ACC112 (cell line): ENCODE measurements at regions not wholly inside any gene's neighbourhood (a gene's known extent, or its start where the extent isn't known, plus 50 kb on each side); places are given as distances from the start of the nearest gene placed in this dataset.
"Not testable (repeated sequence)": the region's sequence is repeated elsewhere in the genome, so short reads cannot be mapped to it uniquely, and the experiment has no call there.

Experiments used
- H2AFZ ChIP-seq: fragments of 200-600 bp; sonication (generic); one replicate; pipeline ENCODE4 v1.6.0; 2017; ENCODE audit warnings: antibody characterized with exemption, low read length; ENCODE audit not compliant: unreplicated experiment
- H3K27ac ChIP-seq: fragments of 200-600 bp; sonication (generic); 2 replicates; pipeline ENCODE4 v1.5.1; 2014; ENCODE audit warnings: low read depth, mild to moderate bottlenecking, antibody characterized with exemption, low read length, moderate library complexity
- H3K27me3 ChIP-seq: fragments of 200-600 bp; sonication (generic); 2 replicates; pipeline ENCODE4 v1.6.1; 2014; ENCODE audit warnings: mild to moderate bottlenecking, antibody characterized with exemption, low read length, moderate library complexity, mixed read lengths; ENCODE audit not compliant: insufficient read depth
- H3K36me3 ChIP-seq: fragments of 200-600 bp; sonication (generic); 2 replicates; pipeline ENCODE4 v1.6.1; 2016; ENCODE audit warnings: mild to moderate bottlenecking, antibody characterized with exemption, low read length, moderate library complexity, mixed read lengths; ENCODE audit not compliant: insufficient read depth
- H3K4me1 ChIP-seq: fragments of 200-600 bp; sonication (generic); one replicate; pipeline ENCODE4 v1.6.1; 2016; ENCODE audit warnings: low read length, mixed read lengths; ENCODE audit not compliant: insufficient read depth, unreplicated experiment, control insufficient read depth
- H3K4me3 ChIP-seq: fragments of 200-600 bp; sonication (generic); 2 replicates; pipeline ENCODE4 v1.5.1; 2014; ENCODE audit warnings: mild to moderate bottlenecking, low read depth, low read length
- H3K79me2 ChIP-seq: fragments of 200-600 bp; sonication (generic); one replicate; pipeline ENCODE4 v1.6.0; 2016; ENCODE audit warnings: low read length; ENCODE audit not compliant: control insufficient read depth, unreplicated experiment, insufficient read depth

GRCh38 chr2:62654876-62655359 is 50.6 kb upstream of the EHBP1 start:
- no peaks in the 10 kb centered on the region for H3K36me3 ChIP-seq
- H3K4me1 ChIP-seq = peaks cover 17% of the 10 kb centered on the region
- no peak overlapping the region for H2AFZ ChIP-seq
- no peak overlapping the region for H3K4me3 ChIP-seq
- no peaks in the 10 kb centered on the region for H3K27me3 ChIP-seq
- H3K27ac ChIP-seq = no peak overlapping the region
- no peaks in the 10 kb centered on the region for H3K79me2 ChIP-seq

- Histone ChIP-seq H3K4me1 (peaks cover 12% of the 10 kb centered on the region), H3K27ac (no peak overlapping the region), H3K27me3 (no peaks in the 10 kb centered on the region), H2AFZ (no peak overlapping the region), H3K36me3 (no peaks in the 10 kb centered on the region), H3K4me3 (no peak overlapping the region), H3K79me2 (no peaks in the 10 kb centered on the region)
Observed at GRCh38 chr2:62654423-62654791, 51.1 kb upstream of the EHBP1 start.

- H3K4me1 ChIP-seq = peaks cover 11% of the 10 kb centered on the region
- H3K4me3 ChIP-seq = no peak overlapping the region
- no peaks in the 10 kb centered on the region for H3K79me2 ChIP-seq
- H3K27ac ChIP-seq = no peak overlapping the region
- no peak overlapping the region for H2AFZ ChIP-seq
- no peaks in the 10 kb centered on the region for H3K36me3 ChIP-seq
- H3K27me3 ChIP-seq = no peaks in the 10 kb centered on the region
Observed at GRCh38 chr2:62653582-62654422, 51.7 kb upstream of the EHBP1 start.

- not testable (repeated sequence) for H2AFZ ChIP-seq, H3K36me3 ChIP-seq, H3K27me3 ChIP-seq, H3K4me1 ChIP-seq, H3K4me3 ChIP-seq, H3K79me2 ChIP-seq, H3K27ac ChIP-seq
Observed at GRCh38 chr2:62649087-62649486, 56.4 kb upstream of the EHBP1 start.

- H3K79me2 ChIP-seq = no peaks in the 10 kb centered on the region
- no peaks in the 10 kb centered on the region for H3K36me3 ChIP-seq
- no peaks in the 10 kb centered on the region for H3K27me3 ChIP-seq
- H3K4me3 ChIP-seq = no peak overlapping the region
- peaks cover 6% of the 10 kb centered on the region for H3K4me1 ChIP-seq
- no peak overlapping the region for H3K27ac ChIP-seq
- no peak overlapping the region for H2AFZ ChIP-seq
Observed at GRCh38 chr2:62643100-62643471, 62.4 kb upstream of the EHBP1 start.

GRCh38 chr2:62642429-62643099 is 62.9 kb upstream of the EHBP1 start:
- no peak overlapping the region for H3K27ac ChIP-seq
- H3K79me2 ChIP-seq = no peaks in the 10 kb centered on the region
- H3K4me3 ChIP-seq = no peak overlapping the region
- H3K36me3 ChIP-seq = no peaks in the 10 kb centered on the region
- H3K4me1 ChIP-seq = peaks cover 6% of the 10 kb centered on the region
- no peaks in the 10 kb centered on the region for H3K27me3 ChIP-seq
- no peak overlapping the region for H2AFZ ChIP-seq

GRCh38 chr2:62641936-62642335 is 63.6 kb upstream of the EHBP1 start:
- Histone ChIP-seq H3K36me3 (no peaks in the 10 kb centered on the region), H3K4me1 (peaks cover 6% of the 10 kb centered on the region), H3K79me2 (no peaks in the 10 kb centered on the region), H3K27ac (no peak overlapping the region), H2AFZ (no peak overlapping the region), H3K4me3 (no peak overlapping the region), H3K27me3 (no peaks in the 10 kb centered on the region)

GRCh38 chr2:62641410-62641843 is 64.1 kb upstream of the EHBP1 start:
- H2AFZ ChIP-seq = peak overlapping the region; percentile 51
- H3K36me3 ChIP-seq = no peaks in the 10 kb centered on the region
- no peaks in the 10 kb centered on the region for H3K79me2 ChIP-seq
- no peak overlapping the region for H3K4me3 ChIP-seq
- H3K27ac ChIP-seq = no peak overlapping the region
- H3K27me3 ChIP-seq = no peaks in the 10 kb centered on the region
- H3K4me1 ChIP-seq = peaks cover 6% of the 10 kb centered on the region

- Histone ChIP-seq H3K79me2 (no peaks in the 10 kb centered on the region), H3K36me3 (no peaks in the 10 kb centered on the region), H3K4me1 (no peaks in the 10 kb centered on the region), H2AFZ (no peak overlapping the region), H3K27me3 (no peaks in the 10 kb centered on the region), H3K4me3 (no peak overlapping the region), H3K27ac (no peak overlapping the region)
Observed at GRCh38 chr2:62631160-62632085, 74.1 kb upstream of the EHBP1 start.

GRCh38 chr2:62630206-62630605 is 75.3 kb upstream of the EHBP1 start:
- not testable (repeated sequence) for H3K4me1 ChIP-seq, H3K27me3 ChIP-seq, H3K36me3 ChIP-seq, H3K27ac ChIP-seq, H3K4me3 ChIP-seq, H3K79me2 ChIP-seq, H2AFZ ChIP-seq
